ENCODE measurements at regions not wholly inside any gene's neighbourhood (a gene's known extent, or its start where the extent isn't known, plus 50 kb on each side); places are given as distances from the start of the nearest gene placed in this dataset.

DNA sequence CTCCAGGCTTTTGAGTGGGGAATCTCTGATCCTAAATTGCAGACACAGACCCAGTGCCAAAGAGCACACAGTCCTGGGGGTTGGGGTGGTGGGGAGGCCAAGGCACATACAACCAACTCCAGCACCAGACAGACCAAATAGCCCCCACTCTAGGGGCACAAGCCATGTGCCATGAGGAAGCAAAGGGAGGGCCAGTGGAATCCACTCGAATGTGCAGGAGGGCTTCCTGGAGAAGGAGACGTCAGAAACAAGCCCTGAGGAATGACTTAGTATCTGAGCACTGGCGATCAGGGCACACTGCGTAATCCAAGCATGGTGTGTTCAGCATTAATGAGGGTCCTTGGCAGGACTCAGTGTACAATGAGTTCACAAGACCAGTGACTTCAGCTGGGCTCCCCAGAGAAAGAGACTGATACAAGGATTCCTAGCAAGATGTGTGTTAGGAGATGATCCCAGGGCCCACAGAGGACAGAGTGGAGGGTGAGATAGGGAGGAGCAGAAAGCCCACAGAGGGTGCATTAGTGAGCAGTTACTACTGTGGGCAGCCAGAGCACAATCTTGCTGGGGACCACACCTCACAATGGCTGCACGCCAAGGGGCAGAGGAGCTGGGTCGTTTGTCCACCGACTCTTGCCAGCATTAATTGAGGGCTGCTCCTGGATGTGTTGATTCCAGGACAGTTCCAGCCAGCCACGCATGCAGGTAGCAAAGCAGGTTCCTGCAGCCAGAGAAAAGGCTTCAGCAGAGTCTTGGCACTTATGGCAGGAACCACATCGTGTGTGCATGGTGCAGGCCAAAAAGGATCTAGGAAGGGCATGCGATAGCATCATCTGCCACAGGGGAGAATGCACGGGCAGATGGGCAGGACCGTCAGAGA is 152.6 kb upstream of the VSTM2B start (continued):
- TF ChIP-seq HDAC2 (IDR thresholded peaks at IDR 0.05; ENCODE audit: borderline replicate concordance in 1 of 2, low read depth in 2 of 2, low read length in 2 of 2) (no peak), RXRA (IDR thresholded peaks at IDR 0.05; ENCODE audit: insufficient read depth, low read depth, low read length) (no peak), ZNF274 (IDR thresholded peaks at IDR 0.05; ENCODE audit: borderline replicate concordance, extremely low read depth, low read length) (no peak), SRF (IDR thresholded peaks at IDR 0.05; ENCODE audit: low read depth, low read length) (no peak), SP2 (IDR thresholded peaks at IDR 0.05; ENCODE audit: low read length) (no peak), SP4 (IDR thresholded peaks at IDR 0.05; ENCODE audit: low read length) (no peak), RAD21 (IDR thresholded peaks at IDR 0.05 in 1 of 2, conservative IDR thresholded peaks at IDR 0.05 in 1 of 2; ENCODE audit: low read depth in 2 of 2, low read length in 2 of 2) (no peak), TCF12 (IDR thresholded peaks at IDR 0.05; ENCODE audit: low read depth, low read length) (no peak)
- TF ChIP-seq, protein P1, sequence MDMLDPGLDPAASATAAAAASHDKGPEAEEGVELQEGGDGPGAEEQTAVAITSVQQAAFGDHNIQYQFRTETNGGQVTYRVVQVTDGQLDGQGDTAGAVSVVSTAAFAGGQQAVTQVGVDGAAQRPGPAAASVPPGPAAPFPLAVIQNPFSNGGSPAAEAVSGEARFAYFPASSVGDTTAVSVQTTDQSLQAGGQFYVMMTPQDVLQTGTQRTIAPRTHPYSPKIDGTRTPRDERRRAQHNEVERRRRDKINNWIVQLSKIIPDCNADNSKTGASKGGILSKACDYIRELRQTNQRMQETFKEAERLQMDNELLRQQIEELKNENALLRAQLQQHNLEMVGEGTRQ (IDR thresholded peaks at IDR 0.05; ENCODE audit: low read length): no peak
